Dedifferentiated amniotic fluid mesenchymal stem cell (primary cell): ENCODE measurements at regions not wholly inside any gene's neighbourhood (a gene's known extent, or its start where the extent isn't known, plus 50 kb on each side); places are given as distances from the start of the nearest gene placed in this dataset.

Experiments
- DNase-seq: peaks from one replicate; pipeline ENCODE4 v3.0.0-alpha.2; 2016; ENCODE audit errors: extremely low spot score

GRCh38 chr14:45364565-45365156, 111.7 kb upstream of the MIS18BP1 start:
- DNase-seq = no peak

DNA sequence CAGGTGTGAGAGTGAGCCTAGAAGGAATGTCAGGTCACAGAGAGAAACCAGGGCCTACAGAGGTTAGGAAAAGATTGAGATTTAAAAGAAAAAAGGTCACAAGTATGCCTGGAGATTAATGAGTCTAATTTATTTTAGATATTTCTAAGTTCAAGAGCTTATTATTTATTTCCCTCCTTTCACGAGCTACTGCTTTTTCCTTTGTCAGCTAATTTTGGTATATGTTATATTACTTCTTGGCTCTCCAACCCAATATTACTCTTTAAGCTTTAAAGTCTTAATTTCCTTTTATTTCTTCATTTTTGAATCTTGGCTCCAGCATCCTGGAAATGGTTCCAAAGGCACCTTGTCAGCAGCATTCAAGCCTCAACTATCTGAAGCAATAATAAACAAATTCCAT, 109.5 kb upstream of the MIS18BP1 start:
- DNase-seq = no peak

DNA sequence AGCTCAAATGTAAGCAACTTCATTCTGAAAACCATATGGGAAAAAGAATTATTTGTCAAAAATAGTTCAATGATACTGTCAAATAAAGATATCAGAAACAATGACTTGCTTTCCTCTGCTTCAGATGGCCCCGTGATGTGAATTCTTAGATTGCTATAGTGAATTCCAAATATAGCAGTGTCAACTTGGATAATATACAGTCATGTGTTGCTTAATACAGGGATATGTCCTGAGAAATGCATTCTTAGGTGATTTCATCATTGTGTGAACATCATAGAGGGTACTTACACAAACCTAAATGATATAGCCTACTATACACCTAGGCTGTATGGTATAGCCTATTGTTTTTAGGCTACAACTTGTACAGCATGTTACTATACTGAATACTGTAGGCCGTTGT, 108.7 kb upstream of the MIS18BP1 start:
- no peak for DNase-seq

DNA sequence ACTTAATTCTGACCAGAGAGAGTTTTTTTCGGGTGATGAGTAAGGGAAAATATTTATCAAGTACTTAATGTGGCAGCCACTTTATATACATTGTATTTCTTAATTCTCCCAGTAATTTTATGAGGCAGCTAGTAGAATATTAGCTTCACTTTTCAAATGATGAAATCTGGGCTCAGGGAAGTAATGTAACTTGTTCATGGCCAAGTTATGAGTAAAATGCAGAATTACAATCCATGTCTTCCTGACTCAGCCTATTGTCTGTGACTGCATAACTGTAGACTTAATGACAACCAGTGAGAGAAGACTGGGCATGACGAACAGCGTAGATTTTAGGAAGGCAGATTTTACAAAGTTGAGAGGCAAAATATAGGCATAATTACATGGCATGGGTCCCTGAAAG, 106.7 kb upstream of the MIS18BP1 start:
- DNase-seq = no peak

GRCh38 chr14:45332360-45332988, 79.5 kb upstream of the MIS18BP1 start:
- no peak for DNase-seq

GRCh38 chr14:45308745-45309397, 55.9 kb upstream of the MIS18BP1 start:
- no peak for DNase-seq
